ENCODE measurements at regions not wholly inside any gene's neighbourhood (a gene's known extent, or its start where the extent isn't known, plus 50 kb on each side); places are given as distances from the start of the nearest gene placed in this dataset.
A peak's percentile ranks its signal among the peaks of the same experiment; 100 is the strongest.

- DNase-seq (ENCODE audit: low spot score): no peak
These were observed 102.1 kb upstream of the TLE3 start for GRCh38 chr15:70199540-70200410.

- DNase-seq (ENCODE audit: low spot score): no peak
These were observed 101.4 kb upstream of the TLE3 start for GRCh38 chr15:70199124-70199482.

- no peak for DNase-seq (ENCODE audit: low spot score)
These were observed 100.9 kb upstream of the TLE3 start for GRCh38 chr15:70198441-70199123.

- DNase-seq (ENCODE audit: low spot score): no peak
These were observed 100.2 kb upstream of the TLE3 start for GRCh38 chr15:70197945-70198361.

- DNase-seq (ENCODE audit: low spot score): no peak
These were observed 99.7 kb upstream of the TLE3 start for GRCh38 chr15:70197318-70197944.

- no peak for DNase-seq (ENCODE audit: low spot score)
These were observed 98.9 kb upstream of the TLE3 start for GRCh38 chr15:70196372-70197316.

GRCh38 chr15:70195587-70196305 lies 98.0 kb upstream of the TLE3 start:
- peak; percentile 97 for DNase-seq (ENCODE audit: low spot score)

- no peak for DNase-seq (ENCODE audit: low spot score)
These were observed 97.5 kb upstream of the TLE3 start for GRCh38 chr15:70195171-70195570.

- DNase-seq (ENCODE audit: low spot score): no peak
These were observed 96.5 kb upstream of the TLE3 start for GRCh38 chr15:70194266-70194665.

- no peak for DNase-seq (ENCODE audit: low spot score)
These were observed 96.0 kb upstream of the TLE3 start for GRCh38 chr15:70193734-70194133.

GRCh38 chr15:70192490-70192889 lies 94.8 kb upstream of the TLE3 start:
- DNase-seq (ENCODE audit: low spot score): no peak

GRCh38 chr15:70192041-70192440 lies 94.3 kb upstream of the TLE3 start:
- no peak for DNase-seq (ENCODE audit: low spot score)

GRCh38 chr15:70190965-70191364 lies 93.2 kb upstream of the TLE3 start:
- DNase-seq (ENCODE audit: low spot score): no peak

- DNase-seq (ENCODE audit: low spot score): no peak
These were observed 92.3 kb upstream of the TLE3 start for GRCh38 chr15:70189826-70190695.

GRCh38 chr15:70188286-70188685 lies 90.6 kb upstream of the TLE3 start:
- DNase-seq (ENCODE audit: low spot score): no peak

- DNase-seq (ENCODE audit: low spot score): no peak
These were observed 89.6 kb upstream of the TLE3 start for GRCh38 chr15:70187331-70187730.

- no peak for DNase-seq (ENCODE audit: low spot score)
These were observed 88.4 kb upstream of the TLE3 start for GRCh38 chr15:70186152-70186551.

GRCh38 chr15:70185251-70185711 lies 87.6 kb upstream of the TLE3 start:
- DNase-seq (ENCODE audit: low spot score): no peak

- no peak for DNase-seq (ENCODE audit: low spot score)
These were observed 85.4 kb upstream of the TLE3 start for GRCh38 chr15:70182858-70183695.

All from hepatic stellate cell (primary cell).